Uterus (tissue), 3 donors: ENCODE measurements at regions not wholly inside any gene's neighbourhood (a gene's known extent, or its start where the extent isn't known, plus 50 kb on each side); places are given as distances from the start of the nearest gene placed in this dataset.
"Not testable (repeated sequence)": the region's sequence is repeated elsewhere in the genome, so short reads cannot be mapped to it uniquely, and the experiment has no call there.

Experiments used
- DNase-seq, 2 donors: peaks; one replicate each; pipeline ENCODE4 v3.0.0-alpha.2; 2019 to 2020
- H3K27ac ChIP-seq, 2 donors: fragments of 200-600 bp; sonication (generic); 1 replicate in 1 of 2; 2 replicates in 1 of 2; pipeline ENCODE4 v1.5.1; 2016 to 2018
- H3K27me3 ChIP-seq, 2 donors: fragments of 200-600 bp; sonication (generic); one replicate each; pipeline ENCODE4 v1.5.1; 2018 to 2019; ENCODE audit warnings: control low read depth in 1 of 2
- H3K36me3 ChIP-seq, 2 donors: fragments of 200-600 bp; sonication (generic); one replicate each; pipeline ENCODE4 v1.5.1; 2019; ENCODE audit warnings: control low read depth in 1 of 2
- H3K4me1 ChIP-seq, 2 donors: fragments of 200-600 bp; sonication (generic); one replicate each; pipeline ENCODE4 v1.5.1; 2018 to 2019; ENCODE audit warnings: control low read depth in 1 of 2
- H3K4me3 ChIP-seq, 2 donors: fragments of 200-600 bp; sonication (generic); 1 replicate in 1 of 2; 2 replicates in 1 of 2; pipeline ENCODE4 v1.5.1; 2018 to 2019; ENCODE audit warnings: mild to moderate bottlenecking in 1 of 2
- H3K9me3 ChIP-seq, 2 donors: fragments of 200-600 bp; sonication (generic); one replicate each; pipeline ENCODE4 v1.5.1; 2019; ENCODE audit warnings: control low read depth in 1 of 2
- POLR2A ChIP-seq, 2 donors: fragments of 450-650 bp; IDR thresholded peaks; one replicate each; pipeline ENCODE4 v1.6.1; 2016; ENCODE audit warnings: antibody characterized with exemption in 2 of 2, mild to moderate bottlenecking in 1 of 2, moderate library complexity in 1 of 2
- intact Hi-C: fragments of 100-400 bp; cut with DNase I; formaldehyde crosslinking; loops from one replicate; pipeline ENCODE4 v1.15.1; 2023; ENCODE audit warnings: low total_unique reads
- TF ChIP-seq, protein P1 (sequence below), 4 experiments: fragments of 200-600 bp in 2 of 4; fragments of 450-650 bp in 2 of 4; sonication (generic) in 2 of 4; IDR thresholded peaks; one replicate each; pipeline ENCODE4 v1.5.1; 2016 to 2019; ENCODE audit warnings: antibody characterized with exemption in 4 of 4, mild to moderate bottlenecking in 2 of 4, moderate library complexity in 1 of 4
- donor health status: DM: yes; HTN: yes; CAD: no.

DNA sequence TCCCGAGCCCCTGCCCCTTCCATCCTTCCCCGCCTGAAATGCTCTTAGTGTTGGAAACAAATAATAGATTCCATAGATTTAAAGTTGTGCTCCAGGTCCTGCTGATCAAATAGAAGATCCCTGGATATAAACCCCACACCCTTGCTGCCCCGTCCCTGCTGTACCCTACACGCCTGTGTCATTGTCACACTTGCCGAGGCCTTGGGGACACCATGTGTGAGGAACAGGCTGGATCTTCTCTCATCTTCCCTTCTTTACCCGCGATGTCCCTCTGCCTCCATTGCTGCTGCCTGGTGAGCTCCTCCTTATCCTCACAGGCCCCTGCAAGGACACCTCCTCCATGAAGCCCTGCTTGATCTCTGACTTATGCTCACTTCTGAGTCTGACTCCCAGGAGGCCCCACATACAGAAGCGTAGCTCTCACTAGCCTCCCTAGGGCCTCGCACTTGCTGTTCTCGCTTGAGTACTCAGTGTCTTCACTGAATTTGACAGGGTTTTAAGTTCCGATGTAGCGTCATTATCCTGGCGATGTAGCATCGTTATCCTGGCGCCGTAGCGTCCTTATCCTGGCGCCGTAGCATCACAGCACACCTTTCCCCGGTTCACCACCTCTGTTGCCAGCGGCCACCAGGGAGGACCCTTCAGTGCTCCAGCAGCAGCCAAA lies 221.9 kb downstream of the NDUFA10 start:
- TF ChIP-seq, protein P1, sequence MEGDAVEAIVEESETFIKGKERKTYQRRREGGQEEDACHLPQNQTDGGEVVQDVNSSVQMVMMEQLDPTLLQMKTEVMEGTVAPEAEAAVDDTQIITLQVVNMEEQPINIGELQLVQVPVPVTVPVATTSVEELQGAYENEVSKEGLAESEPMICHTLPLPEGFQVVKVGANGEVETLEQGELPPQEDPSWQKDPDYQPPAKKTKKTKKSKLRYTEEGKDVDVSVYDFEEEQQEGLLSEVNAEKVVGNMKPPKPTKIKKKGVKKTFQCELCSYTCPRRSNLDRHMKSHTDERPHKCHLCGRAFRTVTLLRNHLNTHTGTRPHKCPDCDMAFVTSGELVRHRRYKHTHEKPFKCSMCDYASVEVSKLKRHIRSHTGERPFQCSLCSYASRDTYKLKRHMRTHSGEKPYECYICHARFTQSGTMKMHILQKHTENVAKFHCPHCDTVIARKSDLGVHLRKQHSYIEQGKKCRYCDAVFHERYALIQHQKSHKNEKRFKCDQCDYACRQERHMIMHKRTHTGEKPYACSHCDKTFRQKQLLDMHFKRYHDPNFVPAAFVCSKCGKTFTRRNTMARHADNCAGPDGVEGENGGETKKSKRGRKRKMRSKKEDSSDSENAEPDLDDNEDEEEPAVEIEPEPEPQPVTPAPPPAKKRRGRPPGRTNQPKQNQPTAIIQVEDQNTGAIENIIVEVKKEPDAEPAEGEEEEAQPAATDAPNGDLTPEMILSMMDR (IDR thresholded peaks at IDR 0.05), result no peak
- TF ChIP-seq POLR2A (IDR thresholded peaks at IDR 0.05), result no peak
- no peak overlapping the region for H3K27ac ChIP-seq
- H3K36me3 ChIP-seq, result no peaks in the 10 kb centered on the region
- no peaks in the 10 kb centered on the region for H3K9me3 ChIP-seq
- H3K27me3 ChIP-seq, result no peaks in the 10 kb centered on the region
- no peaks in the 10 kb centered on the region for H3K4me1 ChIP-seq
- H3K4me3 ChIP-seq, result no peak overlapping the region
- intact Hi-C loops, result no loop called here
- no peak for DNase-seq

- no peaks in the 10 kb centered on the region for H3K9me3 ChIP-seq
- H3K4me1 ChIP-seq, result no peaks in the 10 kb centered on the region
- H3K27me3 ChIP-seq, result no peaks in the 10 kb centered on the region
- no peak overlapping the region for H3K4me3 ChIP-seq
- H3K36me3 ChIP-seq, result no peaks in the 10 kb centered on the region
- intact Hi-C loops, result no loop called here
- TF ChIP-seq, protein P1 (IDR thresholded peaks at IDR 0.05), result no peak
- TF ChIP-seq POLR2A (IDR thresholded peaks at IDR 0.05), result no peak
- no peak overlapping the region for H3K27ac ChIP-seq
- DNase-seq, result no peak
These were observed 222.9 kb downstream of the NDUFA10 start for GRCh38 chr2:239802185-239802649.

GRCh38 chr2:239801404-239802184 lies 223.5 kb downstream of the NDUFA10 start:
- H3K27ac ChIP-seq, result no peak overlapping the region
- H3K36me3 ChIP-seq, result no peaks in the 10 kb centered on the region
- intact Hi-C loops, result no loop called here
- no peak for DNase-seq
- no peaks in the 10 kb centered on the region for H3K27me3 ChIP-seq
- TF ChIP-seq, protein P1 (IDR thresholded peaks at IDR 0.05), result no peak
- TF ChIP-seq POLR2A (IDR thresholded peaks at IDR 0.05), result no peak
- no peaks in the 10 kb centered on the region for H3K4me1 ChIP-seq
- H3K4me3 ChIP-seq, result no peak overlapping the region
- H3K9me3 ChIP-seq, result no peaks in the 10 kb centered on the region

DNA sequence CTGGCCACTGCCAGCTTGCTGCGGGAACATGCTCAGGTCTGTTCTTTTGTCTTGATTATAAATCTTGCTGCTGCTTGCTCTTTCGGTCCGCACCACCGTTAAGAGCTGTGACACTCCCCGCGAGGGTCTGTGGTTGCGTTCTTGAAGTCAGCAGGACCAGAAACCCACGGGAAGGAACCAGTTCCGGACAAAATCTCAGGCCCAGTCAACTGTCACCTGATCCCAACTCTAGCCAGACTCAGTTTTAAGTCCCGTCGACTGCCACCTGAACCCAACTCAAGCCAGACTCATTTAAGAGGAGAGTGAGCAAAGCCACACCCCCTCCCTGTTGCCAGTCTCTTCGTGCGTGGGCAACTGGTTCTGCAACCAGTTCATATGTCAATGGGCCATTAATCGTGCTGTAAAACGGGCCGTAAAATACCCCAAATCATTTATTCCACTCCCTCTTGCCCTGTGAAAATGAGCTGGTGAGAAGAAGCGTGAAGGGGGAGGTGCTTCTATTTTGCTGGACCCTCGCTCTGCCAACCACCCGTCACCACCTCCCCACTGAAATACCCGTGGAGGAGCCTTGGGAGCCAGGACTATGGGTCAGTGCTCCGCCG lies 224.3 kb downstream of the NDUFA10 start:
- Histone ChIP-seq H3K9me3 (no peaks in the 10 kb centered on the region), H3K36me3 (no peaks in the 10 kb centered on the region), H3K27ac (no peak overlapping the region), H3K4me1 (no peaks in the 10 kb centered on the region), H3K4me3 (no peak overlapping the region), H3K27me3 (no peaks in the 10 kb centered on the region)
- TF ChIP-seq, protein P1 (IDR thresholded peaks at IDR 0.05), result no peak
- no peak for TF ChIP-seq POLR2A (IDR thresholded peaks at IDR 0.05)
- DNase-seq, result no peak
- intact Hi-C loops, result no loop called here

- no peaks in the 10 kb centered on the region for H3K9me3 ChIP-seq
- no peak overlapping the region for H3K27ac ChIP-seq
- no peaks in the 10 kb centered on the region for H3K27me3 ChIP-seq
- no peak overlapping the region for H3K4me3 ChIP-seq
- intact Hi-C loops, result no loop called here
- H3K36me3 ChIP-seq, result no peaks in the 10 kb centered on the region
- DNase-seq, result no peak
- no peak for TF ChIP-seq POLR2A (IDR thresholded peaks at IDR 0.05)
- TF ChIP-seq, protein P1 (IDR thresholded peaks at IDR 0.05), result no peak
- H3K4me1 ChIP-seq, result no peaks in the 10 kb centered on the region
These were observed 227.8 kb downstream of the NDUFA10 start for GRCh38 chr2:239797316-239797715.

DNA sequence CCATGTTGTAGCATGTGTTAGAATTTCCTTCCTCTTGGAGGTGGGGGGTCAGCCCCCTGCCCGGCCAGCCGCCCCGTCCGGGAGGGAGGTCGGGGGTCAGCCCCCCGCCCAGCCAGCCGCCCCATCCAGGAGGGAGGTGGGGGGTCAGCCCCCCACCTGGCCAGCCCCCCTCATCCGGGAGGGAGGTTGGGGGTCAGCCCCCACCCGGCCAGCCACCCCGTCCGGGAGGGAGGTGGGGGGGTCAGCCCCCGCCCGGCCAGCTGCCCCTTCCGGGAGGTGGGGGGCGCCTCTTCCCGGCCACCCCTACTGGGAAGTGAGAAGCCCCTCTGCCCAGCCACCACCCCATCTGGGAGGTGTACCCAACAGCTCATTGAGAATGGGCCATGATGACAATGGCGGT lies 229.4 kb downstream of the NDUFA10 start:
- intact Hi-C loops, H3K4me3 ChIP-seq, H3K27ac ChIP-seq, H3K9me3 ChIP-seq, H3K27me3 ChIP-seq, H3K4me1 ChIP-seq, H3K36me3 ChIP-seq, DNase-seq: not testable (repeated sequence)
